Heart left ventricle (tissue), 13 donors: ENCODE measurements at regions not wholly inside any gene's neighbourhood (a gene's known extent, or its start where the extent isn't known, plus 50 kb on each side); places are given as distances from the start of the nearest gene placed in this dataset.

Experiments used
- POLR2A ChIP-seq, 2 donors: fragments of 450-650 bp; IDR thresholded peaks; one replicate each; pipeline ENCODE4 v1.6.1; 2017; ENCODE audit warnings: antibody characterized with exemption in 2 of 2, mild to moderate bottlenecking in 2 of 2, moderate library complexity in 2 of 2
- TF ChIP-seq, protein P1 (sequence below), 12 donors: fragments of 200-600 bp; sonication (generic) in 4 of 12; IDR thresholded peaks; one replicate each; pipeline versions ENCODE4 v1.5.0 to v1.8.0; 2018 to 2022; ENCODE audit warnings: antibody characterized with exemption in 12 of 12, mild to moderate bottlenecking in 5 of 12
- donor health status: ischemic (EF 13 %, LVEDD 7.1; RV severe dilation, severe dysfunction).
- donor health status: DM: no; HTN: yes; CAD: no.
- donor health status: DM: no; HTN: no; CAD: no.
- donor health status: ischemic (EF 25% LVEDD 6.9; RV normal size, moderate dysfunction).
- donor health status: ischemic (EF 25% LVEDD 5.7; RV mildly dilated, moderate dysfunction).
- donor health status: ischemic (EF 35%, LVEDD 5.7; RV mildly dilated, moderate dysfunction).
- donor health status: nonischemic (EF 11% LVEDD 7.7; RV severe dilation, severe dysfunction).
- donor health status: DM: yes; HTN: yes; CAD: no.
- donor health status: PGD.
- donor health status: ischemic (EF 29% LVEDD 5.4; RV normal size, mild dysfunction).
- donor health status: nonischemic (EF 23%, LVEDD 6.1; RV moderate dilation, normal function).

DNA sequence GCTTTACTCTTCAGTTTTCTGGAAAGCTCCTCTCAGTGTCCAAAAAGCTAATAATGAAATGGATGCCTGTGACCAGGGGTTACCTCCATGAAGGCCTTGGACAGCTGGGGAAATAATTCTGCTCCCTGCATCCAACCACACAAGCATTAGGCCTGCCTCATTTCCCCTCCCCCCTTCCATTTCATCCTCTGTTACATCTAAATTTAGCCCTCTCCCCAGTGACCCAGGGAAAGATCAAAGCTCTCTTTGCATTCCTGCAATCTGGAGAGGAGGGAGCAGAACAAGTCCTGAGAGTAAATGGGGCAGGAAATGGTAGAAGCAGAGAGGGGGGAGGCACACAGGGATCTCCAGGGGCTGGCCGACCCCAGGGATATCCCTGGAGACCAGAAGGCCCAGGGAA is 452.7 kb downstream of the TSHZ3 start:
- TF ChIP-seq, protein P1, sequence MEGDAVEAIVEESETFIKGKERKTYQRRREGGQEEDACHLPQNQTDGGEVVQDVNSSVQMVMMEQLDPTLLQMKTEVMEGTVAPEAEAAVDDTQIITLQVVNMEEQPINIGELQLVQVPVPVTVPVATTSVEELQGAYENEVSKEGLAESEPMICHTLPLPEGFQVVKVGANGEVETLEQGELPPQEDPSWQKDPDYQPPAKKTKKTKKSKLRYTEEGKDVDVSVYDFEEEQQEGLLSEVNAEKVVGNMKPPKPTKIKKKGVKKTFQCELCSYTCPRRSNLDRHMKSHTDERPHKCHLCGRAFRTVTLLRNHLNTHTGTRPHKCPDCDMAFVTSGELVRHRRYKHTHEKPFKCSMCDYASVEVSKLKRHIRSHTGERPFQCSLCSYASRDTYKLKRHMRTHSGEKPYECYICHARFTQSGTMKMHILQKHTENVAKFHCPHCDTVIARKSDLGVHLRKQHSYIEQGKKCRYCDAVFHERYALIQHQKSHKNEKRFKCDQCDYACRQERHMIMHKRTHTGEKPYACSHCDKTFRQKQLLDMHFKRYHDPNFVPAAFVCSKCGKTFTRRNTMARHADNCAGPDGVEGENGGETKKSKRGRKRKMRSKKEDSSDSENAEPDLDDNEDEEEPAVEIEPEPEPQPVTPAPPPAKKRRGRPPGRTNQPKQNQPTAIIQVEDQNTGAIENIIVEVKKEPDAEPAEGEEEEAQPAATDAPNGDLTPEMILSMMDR (IDR thresholded peaks at IDR 0.05): no peak
- no peak for TF ChIP-seq POLR2A (IDR thresholded peaks at IDR 0.05)
